GM10266 (cell line): ENCODE measurements at regions not wholly inside any gene's neighbourhood (a gene's known extent, or its start where the extent isn't known, plus 50 kb on each side); places are given as distances from the start of the nearest gene placed in this dataset.

Experiments used
- DNase-seq: peaks from one replicate; pipeline ENCODE4 v3.0.0; 2012; ENCODE audit errors: extremely low spot score
- CTCF ChIP-seq: IDR thresholded peaks from 2 replicates; pipeline ENCODE4 v1.5.1; 2012; ENCODE audit warnings: mild to moderate bottlenecking, low read depth; ENCODE audit not compliant: control insufficient read depth, insufficient read depth; ENCODE audit errors: missing control alignments

DNA sequence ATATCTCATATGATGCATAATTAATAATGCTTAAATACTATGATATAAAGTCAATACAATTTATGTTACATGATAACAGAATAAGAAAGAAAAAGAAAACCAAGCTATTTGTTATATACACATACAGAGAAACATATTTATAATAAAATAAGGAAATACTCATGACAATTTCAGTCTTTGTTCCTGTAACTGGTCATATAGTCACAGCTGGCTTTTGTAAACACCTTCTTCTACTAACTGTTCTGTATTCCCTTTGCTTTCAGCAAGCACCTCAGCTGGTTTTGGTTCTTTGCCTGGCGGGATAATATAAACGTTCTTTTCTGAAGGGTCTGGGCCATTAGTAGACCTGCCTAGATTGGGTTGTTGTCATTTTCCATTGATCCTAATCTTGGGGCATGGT is 158.5 kb downstream of the COPS8 start:
- DNase-seq = no peak
- no peak for TF ChIP-seq CTCF

DNA sequence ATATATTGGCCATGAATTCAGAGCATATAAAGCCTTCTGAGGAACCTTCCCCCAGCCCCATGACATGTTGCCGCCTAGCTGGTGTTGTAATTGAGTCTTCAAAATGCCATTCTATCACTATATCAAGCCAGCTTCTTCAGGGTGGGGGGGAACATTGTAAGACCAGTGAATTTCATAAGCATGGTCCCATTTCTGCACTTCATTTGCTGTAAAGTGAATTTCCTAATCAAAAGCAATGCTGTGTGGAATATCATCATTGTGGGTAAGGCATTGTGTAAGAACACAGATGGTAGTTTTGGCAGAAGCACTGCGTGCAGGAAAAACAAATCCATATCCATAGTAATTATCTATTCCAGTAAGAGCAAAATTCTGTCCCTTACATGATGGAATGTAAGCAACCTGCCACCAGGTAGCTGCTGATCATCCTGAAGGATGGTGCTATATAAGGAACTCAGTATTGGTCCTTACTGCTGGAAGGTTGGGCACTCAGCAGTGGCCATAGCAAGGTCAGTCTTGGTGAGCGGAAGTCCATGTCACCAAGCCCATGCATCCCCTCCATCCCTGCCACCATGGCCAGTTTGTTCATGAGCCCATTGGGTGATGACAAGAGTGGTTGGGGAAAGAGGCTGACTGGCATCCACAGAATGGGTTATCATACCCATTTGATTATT is 159.4 kb downstream of the COPS8 start:
- no peak for TF ChIP-seq CTCF

DNA sequence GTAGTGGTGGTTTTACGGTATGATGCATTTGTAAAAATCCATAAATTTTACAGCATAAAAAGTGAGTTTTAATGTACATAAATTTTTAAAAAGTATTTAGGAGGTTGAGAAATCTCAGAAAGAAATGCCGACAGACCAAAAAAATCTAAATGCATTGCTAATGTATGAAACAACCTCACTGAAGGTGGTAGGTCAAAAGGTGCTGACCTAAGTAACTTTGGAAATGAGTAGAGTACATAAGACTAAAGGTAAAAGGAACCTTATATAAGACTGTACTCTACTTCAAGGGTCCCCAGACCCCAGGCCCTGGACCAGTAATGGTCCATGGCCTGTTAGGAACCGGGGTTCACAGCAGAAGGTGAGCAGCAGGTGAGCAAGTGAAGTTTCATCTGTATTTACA is 163.4 kb downstream of the COL6A3 start:
- no peak for TF ChIP-seq CTCF
- no peak for DNase-seq

More for the DNA sequence above, 159.4 kb downstream of the COPS8 start:
- no peak for DNase-seq

GRCh38 chr2:237251986-237252385 is 162.0 kb downstream of the COL6A3 start:
- no peak for DNase-seq
- TF ChIP-seq CTCF = no peak

GRCh38 chr2:237253046-237253702 is 160.8 kb downstream of the COL6A3 start:
- DNase-seq = no peak
- TF ChIP-seq CTCF = no peak

DNA sequence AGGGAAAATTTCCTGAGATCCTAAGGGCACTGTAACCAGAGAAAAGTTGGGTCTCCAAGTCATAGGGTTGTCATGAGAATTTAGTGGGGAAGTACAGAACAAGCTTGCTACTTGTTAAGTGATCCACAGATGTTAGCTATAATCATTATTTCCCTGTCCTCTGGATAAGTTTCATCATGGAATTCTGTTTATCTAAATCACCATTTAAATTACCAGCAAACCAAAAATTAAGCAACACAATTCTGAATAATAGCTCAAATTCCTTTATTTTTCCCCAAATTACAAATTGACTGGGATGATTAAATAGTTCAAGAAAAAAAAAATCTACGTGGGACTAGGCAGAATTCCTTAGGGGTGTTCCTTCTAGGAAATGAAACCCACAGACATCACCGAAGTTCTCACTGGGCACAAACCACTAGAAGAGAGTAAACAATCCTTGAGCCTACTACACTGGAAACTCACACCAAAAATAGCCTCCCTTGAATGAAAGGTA is 159.5 kb downstream of the COL6A3 start:
- TF ChIP-seq CTCF = no peak
- DNase-seq = no peak

DNA sequence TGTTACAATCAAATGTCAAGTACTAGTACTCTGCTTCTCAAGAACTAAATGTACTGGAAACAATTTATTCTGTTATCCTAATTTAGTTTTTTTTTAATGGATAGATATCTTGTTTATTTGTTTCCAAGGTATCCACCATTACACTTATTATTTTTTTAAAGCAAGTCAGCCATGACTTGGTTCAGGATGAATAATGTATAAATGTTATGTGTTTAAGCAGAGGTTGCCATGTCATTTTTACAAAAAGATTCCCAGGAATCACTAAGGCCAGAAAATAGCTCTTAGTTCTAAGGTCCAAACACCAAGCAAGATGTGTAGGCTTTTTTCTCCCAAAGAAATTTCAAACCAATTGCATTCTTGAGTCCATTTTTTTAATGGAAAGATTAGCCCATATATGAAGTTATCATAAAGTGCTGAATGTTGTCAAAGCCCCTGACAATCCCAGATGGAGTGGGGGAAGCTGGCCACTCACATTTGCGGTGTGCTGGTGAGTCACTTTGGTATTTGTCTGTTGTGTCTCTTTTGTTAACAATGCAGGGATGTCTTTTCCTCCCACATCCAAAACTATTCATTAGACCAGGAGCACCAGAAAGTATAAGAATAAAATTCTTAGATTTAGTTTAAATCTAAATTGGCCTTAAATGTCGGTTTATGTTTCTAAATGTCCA is 158.9 kb downstream of the COL6A3 start:
- TF ChIP-seq CTCF = no peak
- no peak for DNase-seq
